ENCODE measurements at regions not wholly inside any gene's neighbourhood (a gene's known extent, or its start where the extent isn't known, plus 50 kb on each side); places are given as distances from the start of the nearest gene placed in this dataset.
A peak's percentile ranks its signal among the peaks of the same experiment; 100 is the strongest.

DNA sequence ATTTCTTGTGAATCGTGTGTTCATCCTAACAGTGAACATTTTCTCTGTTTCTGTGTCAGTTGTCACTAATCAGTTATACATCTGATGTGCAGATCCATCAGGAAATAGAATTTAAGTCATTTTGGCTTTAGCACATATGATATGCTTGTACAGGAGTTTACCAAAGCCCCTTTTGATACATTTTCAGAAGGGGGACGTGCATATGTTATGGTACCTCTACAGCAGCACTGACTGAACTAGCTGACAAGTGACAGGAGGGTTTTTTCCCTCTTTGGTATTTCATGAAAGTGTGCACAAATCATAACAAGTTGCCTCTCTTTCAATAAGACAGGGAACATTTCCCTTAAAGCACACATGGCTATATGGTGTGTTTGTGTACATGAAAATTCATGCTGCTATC is 536.5 kb downstream of the PLCL1 start:
- DNase-seq (ENCODE audit: low spot score) = no peak

DNA sequence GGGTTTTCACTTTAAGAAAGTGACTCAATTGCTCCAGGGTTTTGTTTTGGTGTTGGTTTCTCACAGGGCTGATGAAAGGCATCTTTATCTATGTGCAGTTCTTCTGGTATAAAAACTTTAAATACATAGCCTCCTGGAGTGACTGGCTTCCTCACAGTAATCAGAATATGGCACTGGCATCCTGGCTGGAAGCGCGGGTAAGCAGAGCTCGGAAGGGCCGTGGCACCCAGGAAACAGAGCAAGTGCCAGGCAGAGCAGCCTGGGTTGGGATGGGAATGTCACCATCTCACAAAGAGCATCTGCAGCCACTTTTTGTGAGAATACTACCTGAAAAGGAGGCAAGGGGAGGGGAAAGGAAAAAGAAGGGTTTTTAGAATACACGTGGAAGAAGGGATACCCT is 534.7 kb downstream of the PLCL1 start:
- no peak for DNase-seq (ENCODE audit: low spot score)

DNA sequence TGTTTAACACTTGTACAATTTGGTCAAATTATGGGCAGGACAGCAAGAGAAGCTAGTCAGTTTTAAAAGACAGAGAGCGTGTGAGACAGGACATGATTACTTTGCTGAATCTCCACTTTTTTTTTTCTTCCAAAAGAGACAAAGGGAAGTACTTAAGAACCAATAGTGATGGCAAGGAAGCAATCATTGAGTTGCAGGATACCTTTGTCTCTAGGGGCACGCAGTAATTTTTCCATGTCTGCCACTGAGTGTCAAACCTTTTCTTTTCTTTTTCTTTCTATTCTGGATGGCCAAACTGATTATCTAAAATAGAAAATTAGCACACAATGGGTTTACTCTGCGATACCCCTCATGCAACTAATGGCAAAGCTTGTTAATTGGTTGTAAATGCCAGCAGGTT is 533.0 kb downstream of the PLCL1 start:
- no peak for DNase-seq (ENCODE audit: low spot score)

DNA sequence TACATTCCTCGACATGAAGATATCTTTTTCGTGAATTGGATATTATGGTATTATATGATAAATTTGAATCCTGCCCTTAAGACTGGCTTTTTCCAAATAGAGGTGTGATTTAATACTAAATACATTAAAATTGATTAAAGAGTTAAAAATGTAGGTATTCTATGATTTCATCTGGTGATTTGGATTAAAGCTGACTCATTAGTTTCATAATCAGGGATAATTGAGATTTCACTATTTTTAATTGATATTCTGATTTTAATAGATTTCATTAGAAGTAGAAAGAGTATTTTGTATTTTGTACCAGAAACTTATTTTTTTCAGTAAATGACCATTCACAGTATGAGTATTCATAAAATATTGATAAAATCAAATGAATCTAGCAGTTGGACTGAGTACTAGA is 524.1 kb downstream of the PLCL1 start:
- no peak for DNase-seq (ENCODE audit: low spot score)

DNA sequence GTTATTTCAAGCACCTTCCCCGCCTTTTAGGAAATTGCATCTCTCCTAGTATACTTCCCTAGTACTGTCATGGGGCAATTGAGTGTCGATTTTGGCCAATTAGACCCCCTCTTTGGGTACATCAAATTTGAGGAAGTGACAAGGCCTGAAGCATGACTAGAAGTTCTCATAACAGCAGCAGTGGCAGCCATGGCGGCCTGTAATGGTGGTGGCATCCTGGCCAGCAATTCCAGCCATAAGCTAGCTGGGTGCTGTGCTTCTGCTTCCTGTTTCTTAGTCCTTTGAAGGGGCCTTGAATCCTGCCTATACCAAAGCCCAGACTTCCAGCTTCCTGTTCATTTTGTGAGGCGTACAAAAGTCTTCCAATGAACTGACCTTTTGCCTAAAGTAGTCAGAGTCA is 523.1 kb downstream of the PLCL1 start:
- no peak for DNase-seq (ENCODE audit: low spot score)

DNA sequence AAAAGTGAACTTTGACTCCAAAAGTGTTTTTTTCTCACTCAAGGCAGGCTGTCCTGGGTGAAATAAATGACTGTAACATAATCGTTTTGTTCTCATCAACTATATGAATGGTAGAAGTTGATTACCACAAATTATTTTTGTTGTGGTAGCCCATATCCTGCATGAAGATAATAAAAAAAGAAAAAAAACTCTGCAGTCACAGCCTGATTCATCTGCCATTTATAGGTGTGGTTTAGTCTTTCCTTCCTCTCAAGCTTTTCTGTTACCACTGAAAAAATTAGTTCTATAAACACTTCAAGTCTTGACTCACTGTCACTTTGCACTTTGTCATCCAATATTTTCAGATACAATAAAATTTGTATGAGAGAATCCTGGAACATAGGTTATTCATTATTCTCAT is 522.0 kb downstream of the PLCL1 start:
- DNase-seq (ENCODE audit: low spot score) = peak; percentile 30

DNA sequence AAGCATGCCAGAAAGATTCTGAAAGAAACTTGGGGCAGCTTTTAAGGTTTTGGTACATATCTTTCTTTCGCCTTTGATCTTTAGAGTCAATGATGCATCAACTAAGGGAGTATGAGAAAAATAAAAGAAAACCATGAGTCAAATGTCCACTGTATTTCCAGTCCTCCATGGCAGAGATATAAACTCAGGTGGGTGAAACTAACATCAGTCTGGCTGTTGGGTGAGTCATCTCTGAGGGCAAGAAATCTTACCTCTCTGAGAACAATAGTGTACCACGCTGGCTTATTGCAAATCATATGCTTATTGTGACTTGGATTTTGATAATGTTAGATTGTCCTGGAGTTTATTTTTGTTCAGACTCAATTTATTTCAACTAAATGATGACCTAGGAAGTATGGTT is 521.0 kb downstream of the PLCL1 start:
- no peak for DNase-seq (ENCODE audit: low spot score)

DNA sequence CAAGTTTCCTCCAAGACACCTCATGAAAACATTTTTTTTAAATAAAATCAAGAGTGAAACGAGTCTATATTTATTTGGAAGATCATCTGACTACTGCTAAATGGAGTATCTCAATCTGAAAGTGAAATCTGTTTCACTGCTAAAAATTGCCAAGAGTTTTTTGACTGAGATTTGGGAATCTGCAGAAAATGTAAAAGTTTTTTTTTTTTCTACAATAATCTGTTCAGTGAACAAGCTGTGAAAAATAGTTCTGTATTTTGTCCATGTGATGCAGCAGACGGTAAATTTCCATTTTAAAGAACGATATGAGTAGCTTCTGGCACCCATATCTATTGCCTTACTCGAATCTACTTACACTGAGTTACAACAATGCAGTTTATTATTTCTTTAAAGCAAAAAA is 519.7 kb downstream of the PLCL1 start:
- no peak for DNase-seq (ENCODE audit: low spot score)

DNA sequence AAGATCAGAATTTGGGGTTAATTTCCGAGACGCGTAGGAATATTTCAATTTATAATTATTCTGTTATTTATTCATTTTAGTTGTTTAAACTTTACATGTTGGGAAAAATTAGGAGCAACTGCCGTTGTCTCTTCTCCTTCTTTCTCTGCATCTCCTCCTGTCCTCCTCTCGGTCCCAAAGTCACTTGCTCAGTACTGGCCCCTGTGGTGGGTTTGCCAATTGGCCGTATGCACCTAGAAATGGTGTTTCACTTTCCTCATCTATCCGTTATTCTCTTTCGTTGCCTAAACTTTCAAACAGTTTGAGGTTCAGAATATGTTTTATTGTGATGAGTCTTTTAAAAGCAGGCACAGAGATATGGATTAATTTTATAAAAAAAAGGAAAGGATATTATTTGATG is 517.9 kb downstream of the PLCL1 start:
- no peak for DNase-seq (ENCODE audit: low spot score)

DNA sequence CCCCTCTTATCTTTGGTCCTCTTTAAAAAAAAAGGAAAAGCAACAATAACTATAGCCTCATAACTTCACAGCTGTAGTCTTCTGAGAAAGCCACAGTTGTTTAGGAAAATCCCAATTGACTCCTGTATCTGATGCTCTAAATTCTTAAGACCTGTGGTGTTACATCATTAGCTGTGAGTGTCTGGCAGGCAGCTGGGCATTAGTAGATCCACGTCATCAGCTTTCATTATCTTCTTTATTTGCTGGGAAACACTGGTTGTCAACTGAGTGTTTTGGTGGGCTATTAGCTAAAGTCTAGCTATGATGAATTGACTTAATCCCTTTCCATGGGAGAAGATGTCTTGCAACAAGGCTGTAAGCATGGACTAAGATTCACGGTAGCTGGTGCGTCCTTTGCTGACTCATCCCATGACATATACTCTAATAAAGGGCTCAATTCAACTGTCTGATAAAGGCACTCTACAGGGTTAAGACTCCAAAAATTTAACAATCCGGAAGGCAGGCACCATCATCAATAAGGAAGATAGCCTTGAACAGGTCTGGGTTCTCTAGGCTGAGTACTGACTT is 517.2 kb downstream of the PLCL1 start:
- no peak for DNase-seq (ENCODE audit: low spot score)

DNA sequence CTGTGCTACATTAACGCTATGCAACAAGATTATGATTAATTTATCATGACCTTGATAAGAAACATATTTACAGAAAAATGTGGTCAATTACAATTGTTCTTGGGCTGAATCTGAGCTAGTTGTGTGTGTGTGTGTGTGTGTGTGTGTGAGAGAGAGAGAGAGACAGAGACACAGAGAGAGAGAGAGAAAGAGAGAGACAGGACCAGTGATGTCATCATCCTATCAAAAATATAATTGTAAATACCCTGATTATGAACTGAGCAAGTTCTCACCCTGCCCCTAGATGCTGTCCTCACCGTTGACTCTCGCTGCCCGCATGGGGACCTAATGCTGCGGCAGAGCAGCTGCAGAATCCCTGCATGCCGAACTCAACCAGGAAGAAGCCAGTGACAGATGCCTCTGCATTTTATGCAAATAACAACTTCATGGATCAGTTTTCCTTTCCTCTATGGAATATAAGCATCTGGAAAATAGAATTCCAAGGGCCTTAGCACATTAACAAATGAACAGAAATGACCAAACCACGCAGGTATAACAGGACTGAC is 512.5 kb downstream of the PLCL1 start:
- DNase-seq (ENCODE audit: low spot score) = no peak

DNA sequence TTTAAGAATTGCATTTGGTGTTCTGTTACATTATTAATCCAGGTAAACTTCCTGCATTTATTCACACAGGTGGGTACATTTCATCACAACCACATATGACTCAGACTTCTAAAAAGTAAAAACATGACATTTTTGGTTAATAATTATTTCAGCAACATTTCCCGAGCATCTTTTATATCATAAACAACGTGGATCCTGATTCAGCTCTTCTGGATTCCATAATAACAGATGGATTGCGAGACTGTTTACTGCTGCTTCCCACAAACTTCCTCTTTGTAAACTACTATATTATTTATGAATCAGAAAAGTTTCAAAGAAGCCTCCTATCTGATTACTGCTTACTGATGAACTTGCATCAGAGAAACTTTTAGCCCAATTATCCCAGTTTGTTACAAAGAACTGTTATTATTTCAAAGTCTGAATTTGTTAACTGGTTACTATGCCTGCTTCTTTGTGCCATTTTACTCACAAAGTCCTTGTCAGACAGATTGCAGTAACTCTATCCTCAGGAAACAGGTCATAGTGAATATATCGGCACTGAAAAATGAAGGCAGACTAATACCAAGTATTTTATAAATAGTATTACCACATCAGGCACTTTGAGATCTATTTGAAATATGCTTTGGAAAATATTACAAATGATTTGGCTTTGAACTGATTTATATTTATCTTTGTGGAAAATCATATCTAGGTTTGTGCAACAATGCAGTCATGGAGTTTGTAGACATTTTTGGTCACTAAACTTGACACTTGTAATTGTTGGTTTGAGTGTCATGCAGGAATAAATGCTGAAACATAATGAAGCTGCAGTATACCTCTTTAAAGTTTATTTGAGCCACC is 511.6 kb downstream of the PLCL1 start:
- DNase-seq (ENCODE audit: low spot score) = no peak

DNA sequence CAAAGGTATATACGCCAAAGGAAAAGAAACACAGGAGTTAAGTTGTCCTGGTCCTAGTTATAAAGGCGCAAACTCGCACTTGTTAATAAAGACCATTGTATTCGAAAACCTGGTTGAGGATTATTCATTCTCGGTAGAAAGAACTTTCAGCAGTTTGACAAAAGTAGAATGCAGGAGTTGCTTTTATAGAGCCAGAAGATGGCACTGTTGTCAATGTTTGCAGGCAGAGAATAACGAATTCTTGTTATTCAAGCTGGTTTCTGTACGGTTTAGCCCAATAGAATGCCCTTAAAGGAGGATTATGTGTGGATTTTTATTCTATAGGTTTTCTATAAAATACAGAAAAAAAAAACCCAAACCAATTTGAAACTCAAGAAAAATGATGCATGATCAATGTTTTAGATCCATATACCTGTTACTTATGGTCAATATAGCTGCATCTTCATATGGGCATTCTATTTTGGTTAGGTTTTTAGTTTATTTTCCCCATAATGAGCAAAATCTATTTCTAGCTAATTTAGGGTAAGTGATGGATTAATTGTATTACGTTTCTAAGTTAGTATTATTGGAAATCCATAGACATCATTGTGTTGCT is 510.3 kb downstream of the PLCL1 start:
- peak; percentile 69 for DNase-seq (ENCODE audit: low spot score)

DNA sequence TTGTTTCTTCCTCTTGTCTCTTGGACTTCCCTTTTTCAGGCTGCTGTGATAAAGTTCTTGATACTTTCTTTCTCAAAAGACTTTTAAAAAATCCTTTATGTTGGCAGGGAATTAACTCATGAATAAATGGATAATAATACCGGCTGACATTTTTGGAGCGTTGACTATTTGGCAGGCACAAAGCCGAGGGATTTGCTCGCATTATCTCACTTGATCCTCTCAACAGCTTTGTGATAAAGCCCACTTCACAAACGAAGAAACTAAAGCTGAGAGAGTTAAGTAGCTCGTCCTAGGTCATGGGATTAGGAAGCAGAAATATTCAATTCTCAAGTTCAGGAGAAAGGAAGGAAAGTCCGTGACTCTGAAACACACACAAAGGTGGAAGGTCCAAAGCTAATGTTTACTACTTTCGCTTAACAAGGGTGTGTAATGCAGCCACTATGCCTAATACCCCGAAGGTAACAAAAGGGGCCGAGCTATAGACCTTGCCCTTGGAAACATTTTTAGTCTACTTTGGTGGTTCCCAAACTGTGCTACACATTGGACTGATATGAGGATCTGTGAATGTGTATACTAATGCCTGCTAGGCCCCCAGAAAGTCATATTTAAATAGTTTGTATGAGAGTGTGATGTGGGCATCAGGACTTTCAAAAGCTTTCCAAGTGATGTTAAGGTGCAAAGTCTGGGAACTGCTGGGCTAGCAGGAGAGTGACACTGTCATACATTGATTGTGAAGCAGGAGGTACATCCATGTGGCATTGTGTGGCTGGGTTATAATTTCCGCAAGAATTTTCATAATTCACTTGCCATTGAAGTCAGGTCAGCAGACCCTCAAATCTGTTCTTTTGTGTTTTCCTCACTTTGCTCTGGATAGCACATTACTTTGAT is 508.4 kb downstream of the PLCL1 start:
- DNase-seq (ENCODE audit: low spot score) = no peak

DNA sequence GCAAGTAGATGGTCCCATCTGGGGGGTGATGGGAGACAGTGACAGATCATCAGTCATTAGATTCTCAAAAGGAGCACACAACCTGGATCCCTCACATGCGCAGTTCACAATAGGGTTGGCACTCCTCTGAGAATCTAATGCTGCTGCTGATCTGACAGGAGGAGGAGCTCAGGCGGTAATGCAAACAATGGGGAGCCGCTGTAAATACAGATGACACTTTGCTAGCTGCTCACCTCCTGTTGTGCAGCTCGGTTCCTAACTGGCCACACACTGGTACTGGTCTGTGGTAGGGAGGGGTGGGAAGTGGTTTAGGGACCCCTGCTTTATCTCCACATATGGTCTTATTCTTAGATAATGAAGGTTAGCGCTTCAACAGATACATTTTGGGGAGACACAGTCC is 506.6 kb downstream of the PLCL1 start:
- no peak for DNase-seq (ENCODE audit: low spot score)

DNA sequence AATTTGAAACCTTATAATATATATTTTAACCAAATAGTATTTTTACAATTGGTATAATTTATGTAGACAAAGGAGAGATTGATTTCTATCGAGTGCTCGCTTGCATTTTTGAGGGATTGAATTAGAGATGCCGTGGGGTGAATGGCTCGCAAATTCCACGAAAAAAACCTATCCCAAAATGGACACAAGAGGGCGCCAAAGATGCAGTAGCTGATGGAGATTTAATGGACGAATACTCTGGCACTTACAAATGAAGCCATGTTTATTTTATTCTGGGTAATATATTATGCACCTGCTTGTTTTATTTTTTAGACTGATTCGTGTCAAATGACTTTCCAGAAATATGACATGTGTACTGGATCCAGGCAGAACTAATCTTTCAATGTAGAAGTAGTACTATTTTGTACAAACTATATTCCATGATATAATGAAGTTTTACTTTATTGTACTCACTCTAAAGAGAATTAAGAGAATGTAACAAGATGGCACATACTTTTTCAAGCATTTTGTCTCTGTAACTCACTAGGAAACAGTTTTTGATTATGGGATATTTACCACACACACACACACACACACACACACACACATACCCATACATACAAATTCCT is 505.4 kb downstream of the PLCL1 start:
- peak; percentile 53 for DNase-seq (ENCODE audit: low spot score)

DNA sequence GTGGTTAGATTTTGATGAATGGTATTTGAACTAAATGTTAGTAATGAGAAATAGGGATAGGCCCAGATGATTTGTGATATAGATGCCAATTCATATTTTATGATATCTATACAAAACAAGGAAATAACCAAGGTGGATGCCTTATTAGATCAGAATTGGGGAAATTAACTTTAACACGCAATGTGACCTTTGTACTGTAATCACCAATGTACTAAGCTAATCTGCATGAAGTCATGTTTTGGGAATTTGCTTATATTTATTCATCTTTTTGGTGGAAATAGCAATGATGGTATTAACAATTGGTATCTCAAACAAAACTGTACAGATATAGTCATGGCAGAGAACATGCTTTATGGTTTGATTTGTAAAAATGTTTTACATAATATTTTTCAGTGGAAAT is 504.7 kb downstream of the PLCL1 start:
- no peak for DNase-seq (ENCODE audit: low spot score)

DNA sequence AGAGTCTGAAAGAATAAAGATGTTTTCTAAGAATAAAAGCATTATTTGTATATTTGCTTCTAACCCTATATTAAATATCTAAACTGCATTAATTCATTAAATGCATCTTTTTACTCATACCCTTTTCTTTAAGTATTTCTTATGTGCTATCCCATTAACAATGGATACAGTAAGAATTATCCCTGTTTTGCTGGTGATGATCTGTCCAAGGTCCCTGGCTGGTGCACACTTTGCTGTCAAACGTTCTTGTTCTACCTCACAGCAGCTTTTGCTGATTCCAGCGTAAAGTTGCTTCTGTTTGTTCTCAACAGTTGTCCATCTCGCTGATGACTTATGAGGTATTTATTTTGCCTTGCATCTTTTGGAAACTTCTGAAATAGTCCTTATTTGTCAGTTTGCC is 504.0 kb downstream of the PLCL1 start:
- no peak for DNase-seq (ENCODE audit: low spot score)

DNA sequence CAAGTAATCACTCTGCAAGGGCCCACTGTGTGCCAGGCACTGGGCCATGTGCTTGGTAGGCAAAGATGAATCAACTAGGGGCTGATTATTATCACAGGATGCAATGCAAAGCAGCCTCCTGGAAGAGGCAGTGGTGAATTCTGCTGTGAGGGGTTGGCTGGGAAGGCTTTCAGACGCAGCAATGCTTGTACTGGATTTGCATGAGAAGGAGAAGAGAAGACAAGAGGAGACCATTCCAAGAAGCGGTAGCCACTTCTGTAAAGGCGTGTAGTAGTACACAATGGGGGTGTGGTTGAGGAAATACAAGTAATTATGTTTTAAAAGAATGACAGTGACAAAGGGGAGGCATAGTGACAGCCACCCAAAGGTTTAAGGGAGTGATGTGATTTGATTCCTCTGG is 502.7 kb downstream of the PLCL1 start:
- no peak for DNase-seq (ENCODE audit: low spot score)

DNA sequence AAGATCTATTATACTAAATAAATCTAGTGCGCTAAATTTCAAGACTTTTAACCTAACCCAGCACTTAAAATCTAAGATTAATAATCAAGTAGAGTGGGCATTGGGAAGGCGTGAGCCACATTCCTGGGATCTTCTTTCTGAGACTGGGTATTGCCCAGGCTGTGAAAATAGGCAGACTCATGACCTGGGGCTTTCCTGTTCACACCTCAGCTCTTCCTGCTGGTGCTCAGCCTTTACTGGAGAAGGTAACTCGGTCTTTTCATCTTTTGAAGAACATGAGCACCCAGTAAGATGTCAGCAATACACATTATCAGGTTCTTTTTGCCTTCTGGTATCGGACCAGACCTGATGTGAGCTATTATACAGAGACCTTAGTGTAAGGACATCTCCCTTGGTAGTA is 500.5 kb downstream of the PLCL1 start:
- DNase-seq (ENCODE audit: low spot score) = no peak

DNA sequence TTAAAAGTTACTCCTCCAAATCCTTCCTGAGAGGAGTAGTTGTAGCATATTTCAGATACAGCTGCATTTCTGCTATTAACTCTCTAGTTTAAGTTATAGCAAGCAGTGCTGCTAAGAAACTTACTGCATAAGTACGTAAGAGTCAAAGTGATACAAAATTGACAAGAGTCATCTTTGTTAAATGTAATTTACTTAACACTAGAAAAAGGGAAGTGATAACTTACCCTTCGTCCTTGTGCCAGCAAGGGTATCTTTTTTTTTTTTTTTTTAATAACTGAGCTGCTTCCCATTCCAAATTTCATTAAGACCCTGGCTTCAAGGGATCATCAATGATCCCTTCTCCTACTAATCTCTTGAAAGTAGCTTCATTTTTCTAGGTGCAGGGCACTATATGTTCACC is 493.0 kb downstream of the PLCL1 start:
- DNase-seq (ENCODE audit: low spot score) = no peak

Measured in kidney capillary endothelial cell (primary cell).